ENCODE measurements at regions not wholly inside any gene's neighbourhood (a gene's known extent, or its start where the extent isn't known, plus 50 kb on each side); places are given as distances from the start of the nearest gene placed in this dataset.

- Mint-ChIP-seq H3K9me3 (ENCODE audit: unreplicated experiment) (peaks cover 21% of the 10 kb centered on the region), H3K4me3 (ENCODE audit: unreplicated experiment) (no peak overlapping the region), H3K36me3 (ENCODE audit: unreplicated experiment) (no peaks in the 10 kb centered on the region), H3K4me1 (ENCODE audit: unreplicated experiment) (no peaks in the 10 kb centered on the region), H3K27me3 (ENCODE audit: unreplicated experiment) (no peaks in the 10 kb centered on the region), H3K27ac (ENCODE audit: unreplicated experiment) (no peak overlapping the region)
- DNase-seq (ENCODE audit: extremely low spot score, unreplicated experiment), result no peak
- no peak for TF ChIP-seq CTCF (IDR thresholded peaks at IDR 0.05)
These were observed 181.7 kb downstream of the GALC start for GRCh38 chr14:87811246-87811645.

GRCh38 chr14:87810711-87811110 lies 182.3 kb downstream of the GALC start:
- H3K27ac Mint-ChIP-seq (ENCODE audit: unreplicated experiment), result no peak overlapping the region
- peaks cover 21% of the 10 kb centered on the region for H3K9me3 Mint-ChIP-seq (ENCODE audit: unreplicated experiment)
- H3K27me3 Mint-ChIP-seq (ENCODE audit: unreplicated experiment), result no peaks in the 10 kb centered on the region
- H3K36me3 Mint-ChIP-seq (ENCODE audit: unreplicated experiment), result no peaks in the 10 kb centered on the region
- H3K4me1 Mint-ChIP-seq (ENCODE audit: unreplicated experiment), result no peaks in the 10 kb centered on the region
- TF ChIP-seq CTCF (IDR thresholded peaks at IDR 0.05), result no peak
- H3K4me3 Mint-ChIP-seq (ENCODE audit: unreplicated experiment), result no peak overlapping the region
- DNase-seq (ENCODE audit: extremely low spot score, unreplicated experiment), result no peak

GRCh38 chr14:87809261-87809660 lies 183.7 kb downstream of the GALC start:
- Mint-ChIP-seq H3K4me1 (ENCODE audit: unreplicated experiment) (no peaks in the 10 kb centered on the region), H3K27me3 (ENCODE audit: unreplicated experiment) (no peaks in the 10 kb centered on the region), H3K27ac (ENCODE audit: unreplicated experiment) (no peak overlapping the region), H3K9me3 (ENCODE audit: unreplicated experiment) (peaks cover 22% of the 10 kb centered on the region), H3K4me3 (ENCODE audit: unreplicated experiment) (no peak overlapping the region), H3K36me3 (ENCODE audit: unreplicated experiment) (no peaks in the 10 kb centered on the region)
- no peak for TF ChIP-seq CTCF (IDR thresholded peaks at IDR 0.05)
- DNase-seq (ENCODE audit: extremely low spot score, unreplicated experiment), result no peak

- H3K4me3 Mint-ChIP-seq (ENCODE audit: unreplicated experiment), result no peak overlapping the region
- H3K27ac Mint-ChIP-seq (ENCODE audit: unreplicated experiment), result no peak overlapping the region
- peaks cover 18% of the 10 kb centered on the region for H3K9me3 Mint-ChIP-seq (ENCODE audit: unreplicated experiment)
- no peaks in the 10 kb centered on the region for H3K27me3 Mint-ChIP-seq (ENCODE audit: unreplicated experiment)
- no peak for TF ChIP-seq CTCF (IDR thresholded peaks at IDR 0.05)
- no peak for DNase-seq (ENCODE audit: extremely low spot score, unreplicated experiment)
- H3K4me1 Mint-ChIP-seq (ENCODE audit: unreplicated experiment), result no peaks in the 10 kb centered on the region
- no peaks in the 10 kb centered on the region for H3K36me3 Mint-ChIP-seq (ENCODE audit: unreplicated experiment)
These were observed 187.7 kb downstream of the GALC start for GRCh38 chr14:87805315-87805723.

- no peak for DNase-seq (ENCODE audit: extremely low spot score, unreplicated experiment)
- Mint-ChIP-seq H3K4me3 (ENCODE audit: unreplicated experiment) (no peak overlapping the region), H3K27me3 (ENCODE audit: unreplicated experiment) (no peaks in the 10 kb centered on the region), H3K4me1 (ENCODE audit: unreplicated experiment) (no peaks in the 10 kb centered on the region), H3K9me3 (ENCODE audit: unreplicated experiment) (peaks cover 10% of the 10 kb centered on the region), H3K36me3 (ENCODE audit: unreplicated experiment) (no peaks in the 10 kb centered on the region), H3K27ac (ENCODE audit: unreplicated experiment) (no peak overlapping the region)
- no peak for TF ChIP-seq CTCF (IDR thresholded peaks at IDR 0.05)
These were observed 192.8 kb downstream of the GALC start for GRCh38 chr14:87800216-87800615.

All from osteocyte (in vitro differentiated cells).